Activated CD8-positive, alpha-beta T cell treated with anti-CD3 and anti-CD28 coated beads for 36 hours (primary cell): ENCODE measurements at regions not wholly inside any gene's neighbourhood (a gene's known extent, or its start where the extent isn't known, plus 50 kb on each side); places are given as distances from the start of the nearest gene placed in this dataset.

Source experiments
- ATAC-seq: fragments of 200-7000 bp; cut with Tn5 transposase; one replicate; pipeline ENCODE4 v1.10.0; 2021; ENCODE audit warnings: mild to moderate bottlenecking, moderate library complexity
- CTCF ChIA-PET: fragments of 350-600 bp; sonication (Branson Sonifier 250); formaldehyde crosslinking; loops from one replicate; lab custom pipeline; 2021; ENCODE audit warnings: antibody characterized with exemption; lab: Charles Lee
- POLR2A ChIA-PET: fragments of 350-600 bp; sonication (Branson Sonifier 250); formaldehyde crosslinking; loops from one replicate; lab custom pipeline; 2021; ENCODE audit warnings: antibody characterized with exemption; lab: Charles Lee
- DNase-seq: peaks from one replicate; pipeline ENCODE4 v3.0.0-alpha.2; 2020
- H3K27ac Mint-ChIP-seq: one replicate; pipeline ENCODE4 v1.8.0; 2021; ENCODE audit warnings: mild to moderate bottlenecking, mixed read lengths
- H3K27me3 Mint-ChIP-seq: one replicate; pipeline ENCODE4 v1.8.0; 2021; ENCODE audit warnings: mixed read lengths
- H3K36me3 Mint-ChIP-seq: one replicate; pipeline ENCODE4 v1.8.0; 2021; ENCODE audit warnings: low read depth, mixed read lengths
- H3K4me1 Mint-ChIP-seq: one replicate; pipeline ENCODE4 v1.8.0; 2021; ENCODE audit warnings: low read depth, mixed read lengths
- H3K4me3 Mint-ChIP-seq: one replicate; pipeline ENCODE4 v1.8.0; 2021; ENCODE audit warnings: mild to moderate bottlenecking, moderate library complexity, mixed read lengths
- H3K9me3 Mint-ChIP-seq: one replicate; pipeline ENCODE4 v1.8.0; 2021; ENCODE audit warnings: mixed read lengths
- intact Hi-C: fragments of 100-400 bp; cut with micrococcal nuclease; formaldehyde crosslinking; loops from one replicate; pipeline ENCODE4 v1.10.0; 2022
- TF ChIP-seq, protein P1 (sequence below): fragments of 200-600 bp; IDR thresholded peaks from one replicate; pipeline ENCODE4 v1.8.0; 2022; ENCODE audit warnings: antibody characterized with exemption, mild to moderate bottlenecking

DNA sequence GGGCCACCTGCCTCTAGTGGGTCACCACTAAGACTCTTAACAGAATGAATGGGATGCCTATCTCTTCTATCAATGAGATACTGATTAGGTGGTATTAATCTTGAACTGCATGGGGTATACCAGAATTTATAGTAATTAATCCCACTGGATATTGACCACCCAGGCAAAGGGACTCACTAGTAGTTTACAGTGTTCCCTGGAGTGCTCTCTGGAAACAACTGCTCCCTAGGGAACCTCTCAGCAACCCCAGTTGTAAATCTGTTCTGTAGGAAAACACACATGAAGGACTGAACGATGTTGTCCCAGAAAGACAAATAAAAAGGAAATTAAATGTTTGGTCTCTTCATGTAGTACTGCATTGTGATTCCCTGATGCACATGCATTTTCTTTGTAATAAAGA is 430.5 kb downstream of the HLX start:
- Mint-ChIP-seq H3K4me1 (no peaks in the 10 kb centered on the region), H3K27ac (no peak overlapping the region), H3K9me3 (no peaks in the 10 kb centered on the region), H3K36me3 (no peaks in the 10 kb centered on the region), H3K27me3 (peaks cover 2% of the 10 kb centered on the region), H3K4me3 (no peak overlapping the region)
- TF ChIP-seq, protein P1, sequence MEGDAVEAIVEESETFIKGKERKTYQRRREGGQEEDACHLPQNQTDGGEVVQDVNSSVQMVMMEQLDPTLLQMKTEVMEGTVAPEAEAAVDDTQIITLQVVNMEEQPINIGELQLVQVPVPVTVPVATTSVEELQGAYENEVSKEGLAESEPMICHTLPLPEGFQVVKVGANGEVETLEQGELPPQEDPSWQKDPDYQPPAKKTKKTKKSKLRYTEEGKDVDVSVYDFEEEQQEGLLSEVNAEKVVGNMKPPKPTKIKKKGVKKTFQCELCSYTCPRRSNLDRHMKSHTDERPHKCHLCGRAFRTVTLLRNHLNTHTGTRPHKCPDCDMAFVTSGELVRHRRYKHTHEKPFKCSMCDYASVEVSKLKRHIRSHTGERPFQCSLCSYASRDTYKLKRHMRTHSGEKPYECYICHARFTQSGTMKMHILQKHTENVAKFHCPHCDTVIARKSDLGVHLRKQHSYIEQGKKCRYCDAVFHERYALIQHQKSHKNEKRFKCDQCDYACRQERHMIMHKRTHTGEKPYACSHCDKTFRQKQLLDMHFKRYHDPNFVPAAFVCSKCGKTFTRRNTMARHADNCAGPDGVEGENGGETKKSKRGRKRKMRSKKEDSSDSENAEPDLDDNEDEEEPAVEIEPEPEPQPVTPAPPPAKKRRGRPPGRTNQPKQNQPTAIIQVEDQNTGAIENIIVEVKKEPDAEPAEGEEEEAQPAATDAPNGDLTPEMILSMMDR, result no peak
- ATAC-seq, result no peak
- DNase-seq, result no peak
- POLR2A ChIA-PET, result no interaction called here
- CTCF ChIA-PET, result no interaction called here
- intact Hi-C loops, result no loop called here

DNA sequence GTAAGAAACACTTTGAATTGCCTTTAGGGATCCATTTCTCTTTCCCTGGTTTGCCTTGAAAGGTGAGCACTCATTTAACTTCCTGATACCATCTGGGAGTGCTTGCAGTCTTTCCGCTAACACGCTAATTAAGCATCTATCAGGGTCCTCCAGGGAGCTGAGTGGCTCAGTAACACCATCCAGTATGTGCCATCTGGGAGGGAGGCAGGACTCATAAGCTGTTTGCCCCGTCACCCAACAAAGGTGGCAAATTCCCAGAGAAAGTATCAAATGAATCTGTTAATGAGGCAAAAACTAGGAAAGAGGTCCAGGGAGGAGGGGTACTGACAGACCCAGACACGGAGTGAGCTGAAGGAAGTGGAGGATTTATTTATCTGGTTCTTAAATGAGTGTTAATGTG is 430.9 kb downstream of the HLX start:
- Mint-ChIP-seq H3K9me3 (no peaks in the 10 kb centered on the region), H3K27me3 (peaks cover 5% of the 10 kb centered on the region), H3K4me1 (no peaks in the 10 kb centered on the region), H3K4me3 (no peak overlapping the region), H3K36me3 (no peaks in the 10 kb centered on the region), H3K27ac (no peak overlapping the region)
- intact Hi-C loops, result no loop called here
- TF ChIP-seq, protein P1, result no peak
- CTCF ChIA-PET, result no interaction called here
- DNase-seq (no peak), ATAC-seq (no peak)
- POLR2A ChIA-PET, result no interaction called here

DNA sequence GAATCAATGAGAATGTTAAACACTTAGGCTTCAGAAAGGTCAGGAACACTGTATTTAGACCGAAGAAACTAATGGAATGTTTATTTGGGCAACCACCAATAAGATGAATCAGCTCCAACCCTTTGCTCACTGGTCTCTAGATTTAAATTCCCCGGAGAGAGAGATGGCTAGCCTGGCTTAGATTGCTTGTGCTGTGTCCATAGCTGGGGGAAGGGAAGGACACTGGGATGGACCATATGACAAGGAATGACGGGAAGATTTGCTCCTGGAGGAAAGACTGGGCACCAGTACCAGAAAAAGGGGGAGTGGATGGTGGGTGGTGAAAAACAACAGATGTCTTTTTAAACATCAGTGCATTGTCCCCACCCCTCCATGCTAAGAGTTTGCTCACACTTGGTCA is 426.6 kb downstream of the DUSP10 start:
- peaks cover 7% of the 10 kb centered on the region for H3K27me3 Mint-ChIP-seq
- no peak for ATAC-seq
- no peaks in the 10 kb centered on the region for H3K36me3 Mint-ChIP-seq
- H3K4me3 Mint-ChIP-seq, result no peak overlapping the region
- POLR2A ChIA-PET, result no interaction called here
- TF ChIP-seq, protein P1, result no peak
- CTCF ChIA-PET, result no interaction called here
- no peaks in the 10 kb centered on the region for H3K9me3 Mint-ChIP-seq
- H3K4me1 Mint-ChIP-seq, result no peaks in the 10 kb centered on the region
- H3K27ac Mint-ChIP-seq, result no peak overlapping the region
- intact Hi-C loops, result no loop called here
- DNase-seq, result no peak

- Mint-ChIP-seq H3K27ac (no peak overlapping the region), H3K4me3 (no peak overlapping the region), H3K27me3 (peaks cover 7% of the 10 kb centered on the region), H3K36me3 (no peaks in the 10 kb centered on the region), H3K4me1 (no peaks in the 10 kb centered on the region), H3K9me3 (no peaks in the 10 kb centered on the region)
- CTCF ChIA-PET, result no interaction called here
- POLR2A ChIA-PET, result no interaction called here
- DNase-seq (no peak), ATAC-seq (no peak)
- intact Hi-C loops, result no loop called here
- TF ChIP-seq, protein P1, result no peak
Measured at GRCh38 chr1:221316491-221317056, 425.3 kb downstream of the DUSP10 start.

GRCh38 chr1:221317537-221317936 is 424.4 kb downstream of the DUSP10 start:
- Mint-ChIP-seq H3K27me3 (peaks cover 7% of the 10 kb centered on the region), H3K27ac (no peak overlapping the region), H3K9me3 (no peaks in the 10 kb centered on the region), H3K4me1 (no peaks in the 10 kb centered on the region), H3K4me3 (no peak overlapping the region), H3K36me3 (no peaks in the 10 kb centered on the region)
- TF ChIP-seq, protein P1, result no peak
- ChIA-PET POLR2A (no interaction called here), CTCF (no interaction called here)
- DNase-seq (no peak), ATAC-seq (no peak)
- intact Hi-C loops, result no loop called here
